ENCODE measurements at regions not wholly inside any gene's neighbourhood (a gene's known extent, or its start where the extent isn't known, plus 50 kb on each side); places are given as distances from the start of the nearest gene placed in this dataset.

- no peak for TF ChIP-seq GABPA (IDR thresholded peaks at IDR 0.05; ENCODE audit: low read depth)
- no peak for TF ChIP-seq REST (IDR thresholded peaks at IDR 0.05; ENCODE audit: insufficient replicate concordance, low read depth)
- no peak for TF ChIP-seq CTCF (IDR thresholded peaks at IDR 0.05; ENCODE audit: insufficient read depth, low read length)
- TF ChIP-seq POLR2AphosphoS5 (IDR thresholded peaks at IDR 0.05; ENCODE audit: low read depth), result no peak
- no peak for TF ChIP-seq SPI1 (IDR thresholded peaks at IDR 0.05; ENCODE audit: borderline replicate concordance, low read depth)
- no peak for DNase-seq (ENCODE audit: low read depth in 1 of 2, low spot score in 1 of 2)
These were observed 199.8 kb upstream of the HDAC4 start for GRCh38 chr2:239600650-239601049.

GRCh38 chr2:239600001-239600593 lies 199.3 kb upstream of the HDAC4 start:
- Histone ChIP-seq H3K4me3 (replicated peaks; ENCODE audit: insufficient read depth, low read length) (no peak overlapping the region), H3K27ac (replicated peaks) (no peak overlapping the region), H3K27me3 (ENCODE audit: insufficient read depth, poor library complexity, severe bottlenecking) (no peaks in the 10 kb centered on the region)
- TF ChIP-seq GABPA (IDR thresholded peaks at IDR 0.05; ENCODE audit: low read depth) (no peak), REST (IDR thresholded peaks at IDR 0.05; ENCODE audit: insufficient replicate concordance, low read depth) (no peak), SPI1 (IDR thresholded peaks at IDR 0.05; ENCODE audit: borderline replicate concordance, low read depth) (no peak), CTCF (IDR thresholded peaks at IDR 0.05; ENCODE audit: insufficient read depth, low read length) (no peak), POLR2AphosphoS5 (IDR thresholded peaks at IDR 0.05; ENCODE audit: low read depth) (no peak)
- DNase-seq (ENCODE audit: low read depth in 1 of 2, low spot score in 1 of 2), result no peak

More at GRCh38 chr2:239600650-239601049, 199.8 kb upstream of the HDAC4 start:
- no peak overlapping the region for H3K4me3 ChIP-seq (replicated peaks; ENCODE audit: insufficient read depth, low read length)
- no peaks in the 10 kb centered on the region for H3K27me3 ChIP-seq (ENCODE audit: insufficient read depth, poor library complexity, severe bottlenecking)
- H3K27ac ChIP-seq (replicated peaks), result no peak overlapping the region

GRCh38 chr2:239599299-239599698 lies 198.5 kb upstream of the HDAC4 start:
- H3K27ac ChIP-seq (replicated peaks), result no peak overlapping the region
- H3K27me3 ChIP-seq (ENCODE audit: insufficient read depth, poor library complexity, severe bottlenecking), result no peaks in the 10 kb centered on the region
- H3K4me3 ChIP-seq (replicated peaks; ENCODE audit: insufficient read depth, low read length), result no peak overlapping the region
- no peak for DNase-seq (ENCODE audit: low read depth in 1 of 2, low spot score in 1 of 2)
- TF ChIP-seq CTCF (IDR thresholded peaks at IDR 0.05; ENCODE audit: insufficient read depth, low read length), result no peak
- no peak for TF ChIP-seq REST (IDR thresholded peaks at IDR 0.05; ENCODE audit: insufficient replicate concordance, low read depth)
- TF ChIP-seq POLR2AphosphoS5 (IDR thresholded peaks at IDR 0.05; ENCODE audit: low read depth), result no peak
- TF ChIP-seq GABPA (IDR thresholded peaks at IDR 0.05; ENCODE audit: low read depth), result no peak
- TF ChIP-seq SPI1 (IDR thresholded peaks at IDR 0.05; ENCODE audit: borderline replicate concordance, low read depth), result no peak
